Caco-2 (cell line): ENCODE measurements at regions not wholly inside any gene's neighbourhood (a gene's known extent, or its start where the extent isn't known, plus 50 kb on each side); places are given as distances from the start of the nearest gene placed in this dataset.

Source experiments
- BruUV-seq: library from RNA; stranded (reverse); fragments of 400-500 nt; replicated peaks from 2 replicates; lab custom pipeline; 2021; lab: Mats Ljungman, UMichigan
- CTCF ChIA-PET: fragments of 300-600 bp; sonication (Branson Sonifier 250); formaldehyde crosslinking; loops from one replicate; lab custom pipeline; 2022; ENCODE audit warnings: antibody characterized with exemption; lab: Charles Lee
- POLR2A ChIA-PET: fragments of 300-600 bp; sonication (Branson Sonifier 250); formaldehyde crosslinking; loops from one replicate; lab custom pipeline; 2022; ENCODE audit warnings: antibody characterized with exemption; lab: Charles Lee
- DNase-seq, 2 experiments: peaks; one replicate each; pipeline versions ENCODE4 v3.0.0 to v3.0.0-alpha.2; 2020 to 2022
- H3K27me3 ChIP-seq: replicated peaks from 2 replicates; pipeline ENCODE4 v1.6.0; 2011; ENCODE audit warnings: low read length; ENCODE audit not compliant: control insufficient read depth, insufficient read depth
- H3K36me3 ChIP-seq: 2 replicates; pipeline ENCODE4 v1.5.1; 2011; ENCODE audit warnings: low read length; ENCODE audit not compliant: control insufficient read depth, insufficient read depth
- H3K4me1 ChIP-seq: fragments of 250-450 bp; sonication (Bioruptor Pico); 2 replicates; pipeline ENCODE4 v1.5.1; 2020; ENCODE audit warnings: mild to moderate bottlenecking
- H3K4me3 ChIP-seq: 2 replicates; pipeline ENCODE4 v1.5.1; 2011; ENCODE audit warnings: low read depth, mild to moderate bottlenecking, control low read depth, low read length
- H3K9me3 ChIP-seq: fragments of 250-450 bp; sonication (Bioruptor Pico); 2 replicates; pipeline ENCODE4 v1.5.1; 2020; ENCODE audit warnings: mild to moderate bottlenecking, moderate library complexity
- H3K27ac Mint-ChIP-seq: one replicate; pipeline ENCODE4 v1.8.0; 2022; ENCODE audit warnings: mixed read lengths; ENCODE audit not compliant: unreplicated experiment
- H3K27me3 Mint-ChIP-seq: one replicate; pipeline ENCODE4 v1.8.0; 2022; ENCODE audit warnings: mixed read lengths; ENCODE audit not compliant: insufficient read depth, unreplicated experiment
- H3K36me3 Mint-ChIP-seq: one replicate; pipeline ENCODE4 v1.8.0; 2022; ENCODE audit warnings: mild to moderate bottlenecking, mixed read lengths; ENCODE audit not compliant: insufficient read depth, unreplicated experiment
- H3K4me1 Mint-ChIP-seq: one replicate; pipeline ENCODE4 v1.8.0; 2022; ENCODE audit warnings: low read depth, mixed read lengths; ENCODE audit not compliant: unreplicated experiment
- H3K4me3 Mint-ChIP-seq: one replicate; pipeline ENCODE4 v1.8.0; 2022; ENCODE audit warnings: mild to moderate bottlenecking, moderate library complexity, mixed read lengths; ENCODE audit not compliant: unreplicated experiment
- H3K9me3 Mint-ChIP-seq: one replicate; pipeline ENCODE4 v1.8.0; 2022; ENCODE audit warnings: mixed read lengths; ENCODE audit not compliant: unreplicated experiment
- intact Hi-C: fragments of 100-400 bp; cut with micrococcal nuclease; formaldehyde crosslinking; loops from one replicate; pipeline ENCODE4 v1.10.0; 2022; ENCODE audit not compliant: unreplicated experiment
- TF ChIP-seq, protein P1 (sequence below), 2 experiments: fragments of 200-600 bp in 1 of 2; IDR thresholded peaks; 1 replicate in 1 of 2; 2 replicates in 1 of 2; pipeline versions ENCODE4 v1.5.1 to v1.8.0; 2011 to 2022; ENCODE audit warnings: antibody characterized with exemption in 1 of 2, control low read depth in 1 of 2, inconsistent platforms in 1 of 2, low read depth in 1 of 2, low read length in 1 of 2, mild to moderate bottlenecking in 1 of 2, moderate library complexity in 1 of 2; ENCODE audit not compliant: insufficient read depth in 1 of 2, severe bottlenecking in 1 of 2, unreplicated experiment in 1 of 2

DNA sequence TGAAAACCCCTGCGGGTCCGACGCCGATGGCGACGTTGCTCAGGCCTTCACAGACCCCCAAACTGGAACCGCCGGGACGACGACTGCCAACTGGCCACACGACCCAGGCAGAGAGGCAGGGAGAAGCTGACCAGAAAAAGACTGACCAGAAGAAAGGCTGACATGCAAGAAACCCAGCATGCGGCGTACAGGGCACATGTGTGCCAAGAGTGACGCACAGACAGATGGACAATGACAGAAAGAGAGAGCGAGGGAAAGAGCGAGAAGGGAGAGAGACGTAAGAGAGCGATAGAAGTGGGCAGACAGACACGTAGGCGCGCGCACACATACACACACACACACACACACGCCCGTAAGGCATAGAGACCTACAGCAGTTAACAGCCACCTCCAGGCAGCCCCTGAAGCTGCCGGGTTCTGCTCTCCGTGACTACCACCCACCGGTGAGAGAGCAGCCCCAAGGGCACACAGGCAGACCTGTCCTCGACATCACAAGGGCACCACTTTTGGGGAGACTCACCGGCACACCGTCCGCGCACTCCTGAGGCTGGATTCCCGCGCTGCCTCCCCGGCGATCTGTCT is 67.2 kb upstream of the ZNF527 start:
- DNase-seq: no peak
- CTCF ChIA-PET: no interaction called here
- TF ChIP-seq, protein P1, sequence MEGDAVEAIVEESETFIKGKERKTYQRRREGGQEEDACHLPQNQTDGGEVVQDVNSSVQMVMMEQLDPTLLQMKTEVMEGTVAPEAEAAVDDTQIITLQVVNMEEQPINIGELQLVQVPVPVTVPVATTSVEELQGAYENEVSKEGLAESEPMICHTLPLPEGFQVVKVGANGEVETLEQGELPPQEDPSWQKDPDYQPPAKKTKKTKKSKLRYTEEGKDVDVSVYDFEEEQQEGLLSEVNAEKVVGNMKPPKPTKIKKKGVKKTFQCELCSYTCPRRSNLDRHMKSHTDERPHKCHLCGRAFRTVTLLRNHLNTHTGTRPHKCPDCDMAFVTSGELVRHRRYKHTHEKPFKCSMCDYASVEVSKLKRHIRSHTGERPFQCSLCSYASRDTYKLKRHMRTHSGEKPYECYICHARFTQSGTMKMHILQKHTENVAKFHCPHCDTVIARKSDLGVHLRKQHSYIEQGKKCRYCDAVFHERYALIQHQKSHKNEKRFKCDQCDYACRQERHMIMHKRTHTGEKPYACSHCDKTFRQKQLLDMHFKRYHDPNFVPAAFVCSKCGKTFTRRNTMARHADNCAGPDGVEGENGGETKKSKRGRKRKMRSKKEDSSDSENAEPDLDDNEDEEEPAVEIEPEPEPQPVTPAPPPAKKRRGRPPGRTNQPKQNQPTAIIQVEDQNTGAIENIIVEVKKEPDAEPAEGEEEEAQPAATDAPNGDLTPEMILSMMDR (IDR thresholded peaks at IDR 0.05; ENCODE audit: insufficient read depth in 1 of 2, low read depth in 1 of 2, low read length in 1 of 2, severe bottlenecking in 1 of 2, unreplicated experiment in 1 of 2): no peak
- intact Hi-C loops: no loop called here
- no TSS peak for BruUV-seq
- H3K9me3 ChIP-seq: peaks cover 6% of the 10 kb centered on the region
- POLR2A ChIA-PET: no interaction called here
- Mint-ChIP-seq H3K36me3 (no peaks in the 10 kb centered on the region), H3K4me1 (no peaks in the 10 kb centered on the region), H3K27ac (no peak overlapping the region), H3K9me3 (peaks cover 21% of the 10 kb centered on the region), H3K4me3 (no peak overlapping the region), H3K27me3 (no peaks in the 10 kb centered on the region)
- no peaks in the 10 kb centered on the region for H3K27me3 ChIP-seq
- no peaks in the 10 kb centered on the region for H3K36me3 ChIP-seq
- no peak overlapping the region for H3K4me3 ChIP-seq
- no peaks in the 10 kb centered on the region for H3K4me1 ChIP-seq

DNA sequence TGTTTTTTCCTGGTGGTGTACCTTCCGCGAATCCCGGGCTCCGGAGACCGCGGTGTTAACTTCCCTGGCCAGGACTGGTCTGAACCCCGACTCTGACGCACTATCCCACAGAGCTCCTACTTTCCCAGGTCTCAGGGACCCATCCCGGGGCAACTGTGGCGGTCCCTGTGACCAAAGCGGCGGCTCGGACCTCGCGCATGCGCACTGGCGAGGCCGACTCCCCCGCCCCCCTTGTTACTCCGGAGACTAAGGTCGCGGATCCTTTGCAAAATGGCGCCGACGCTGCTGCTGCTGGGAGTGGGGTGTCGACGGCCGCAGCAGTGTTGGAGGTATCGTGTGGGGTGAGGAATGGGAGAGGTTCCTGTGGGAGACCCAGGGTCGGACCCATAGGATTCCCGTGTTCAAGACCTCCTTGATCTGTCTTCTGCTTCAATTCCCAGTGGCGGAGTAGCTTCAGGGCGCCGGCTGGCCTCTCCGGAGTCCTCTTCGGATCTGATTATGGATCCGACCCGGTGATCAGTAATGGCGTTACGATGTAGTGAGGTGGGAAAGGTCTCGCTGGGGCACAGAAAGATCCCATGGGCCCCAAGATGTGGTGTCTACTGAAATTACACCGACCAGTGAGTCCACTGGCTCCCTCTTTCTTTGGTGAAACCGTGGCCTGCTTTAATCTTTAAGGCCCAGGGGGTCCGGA is 66.6 kb upstream of the ZNF527 start:
- no peaks in the 10 kb centered on the region for H3K36me3 ChIP-seq
- no peaks in the 10 kb centered on the region for H3K27me3 ChIP-seq
- TF ChIP-seq, protein P1 (IDR thresholded peaks at IDR 0.05; ENCODE audit: insufficient read depth in 1 of 2, low read depth in 1 of 2, low read length in 1 of 2, severe bottlenecking in 1 of 2, unreplicated experiment in 1 of 2): no peak
- intact Hi-C loops: no loop called here
- Mint-ChIP-seq H3K27me3 (no peaks in the 10 kb centered on the region), H3K27ac (no peak overlapping the region), H3K9me3 (peaks cover 21% of the 10 kb centered on the region), H3K36me3 (no peaks in the 10 kb centered on the region), H3K4me3 (no peak overlapping the region), H3K4me1 (no peaks in the 10 kb centered on the region)
- no peak for DNase-seq
- no TSS peak for BruUV-seq
- CTCF ChIA-PET: no interaction called here
- no peaks in the 10 kb centered on the region for H3K4me1 ChIP-seq
- peaks cover 6% of the 10 kb centered on the region for H3K9me3 ChIP-seq
- POLR2A ChIA-PET: no interaction called here
- no peak overlapping the region for H3K4me3 ChIP-seq

GRCh38 chr19:37304884-37305255 is 66.0 kb upstream of the ZNF527 start:
- Histone ChIP-seq H3K4me1 (no peaks in the 10 kb centered on the region), H3K27me3 (no peaks in the 10 kb centered on the region), H3K36me3 (no peaks in the 10 kb centered on the region), H3K4me3 (no peak overlapping the region), H3K9me3 (peaks cover 6% of the 10 kb centered on the region)
- no peak overlapping the region for H3K4me3 Mint-ChIP-seq
- no peaks in the 10 kb centered on the region for H3K36me3 Mint-ChIP-seq
- TF ChIP-seq, protein P1 (IDR thresholded peaks at IDR 0.05; ENCODE audit: insufficient read depth in 1 of 2, low read depth in 1 of 2, low read length in 1 of 2, severe bottlenecking in 1 of 2, unreplicated experiment in 1 of 2): no peak
- POLR2A ChIA-PET: no interaction called here
- no peak overlapping the region for H3K27ac Mint-ChIP-seq
- intact Hi-C loops: no loop called here
- BruUV-seq: no TSS peak
- H3K4me1 Mint-ChIP-seq: no peaks in the 10 kb centered on the region
- peaks cover 21% of the 10 kb centered on the region for H3K9me3 Mint-ChIP-seq
- CTCF ChIA-PET: no interaction called here
- H3K27me3 Mint-ChIP-seq: no peaks in the 10 kb centered on the region
- no peak for DNase-seq
